OCI-LY3 (cell line): ENCODE measurements at regions not wholly inside any gene's neighbourhood (a gene's known extent, or its start where the extent isn't known, plus 50 kb on each side); places are given as distances from the start of the nearest gene placed in this dataset.

Experiments used
- H2AFZ ChIP-seq: fragments of 200-600, 300-600 bp; shearing (Covaris generic); 2 replicates; pipeline ENCODE4 v1.6.0; 2014; ENCODE audit warnings: antibody characterized with exemption, low read depth, low read length
- H3K27ac ChIP-seq: fragments of 200-600, 300-600 bp; sonication (generic); 2 replicates; pipeline ENCODE4 v1.5.1; 2014; ENCODE audit warnings: mild to moderate bottlenecking, low read length, moderate library complexity, mixed read lengths
- H3K27me3 ChIP-seq: fragments of 200-600, 300-600 bp; sonication (generic); 2 replicates; pipeline ENCODE4 v1.6.1; 2014; ENCODE audit warnings: low read depth, low read length, mixed read lengths
- H3K36me3 ChIP-seq: fragments of 200-600, 300-600 bp; sonication (generic); replicated peaks from 2 replicates; pipeline ENCODE3; 2014; ENCODE audit warnings: low read depth, low read length, mixed read lengths
- H3K4me1 ChIP-seq: fragments of 300-600, 200-600 bp; sonication (generic); 2 replicates; pipeline ENCODE4 v1.6.1; 2014; ENCODE audit warnings: low read length, mixed read lengths
- H3K4me2 ChIP-seq: fragments of 200-600, 300-600 bp; sonication (generic); 2 replicates; pipeline ENCODE4 v1.6.1; 2014; ENCODE audit warnings: low read length, mixed read lengths
- H3K4me3 ChIP-seq: fragments of 300-600, 200-600 bp; sonication (generic); 2 replicates; pipeline ENCODE4 v1.5.1; 2014; ENCODE audit warnings: antibody characterized with exemption, mild to moderate bottlenecking, low read length, moderate library complexity
- H3K79me2 ChIP-seq: fragments of 300-600, 200-600 bp; shearing (Covaris generic); 2 replicates; pipeline ENCODE4 v1.6.1; 2014; ENCODE audit warnings: mild to moderate bottlenecking, low read length, mixed read lengths
- H3K9ac ChIP-seq: fragments of 300-600, 200-600 bp; shearing (Covaris generic); 2 replicates; pipeline ENCODE4 v1.6.0; 2014; ENCODE audit warnings: mild to moderate bottlenecking, low read length, moderate library complexity
- H3K9me3 ChIP-seq: fragments of 200-600, 300-600 bp; shearing (Covaris generic); 2 replicates; pipeline ENCODE4 v1.6.1; 2014; ENCODE audit warnings: low read length, mixed read lengths; ENCODE audit not compliant: insufficient read depth
- H4K20me1 ChIP-seq: fragments of 200-600, 300-600 bp; sonication (generic); 2 replicates; pipeline ENCODE4 v1.6.1; 2016; ENCODE audit warnings: low read length, mixed read lengths; ENCODE audit not compliant: insufficient read depth
- EZH2phosphoT487 ChIP-seq: fragments of 200-600 bp; shearing (Covaris generic); IDR thresholded peaks from 2 replicates; pipeline ENCODE4 v1.6.1; 2018; ENCODE audit warnings: antibody characterized with exemption, mixed run types, low read depth
- TF ChIP-seq, protein P1 (sequence below): fragments of 200-600, 300-600 bp; sonication (generic); IDR thresholded peaks from 2 replicates; pipeline ENCODE4 v1.5.1; 2014; ENCODE audit warnings: antibody characterized with exemption, low read length, low read depth

DNA sequence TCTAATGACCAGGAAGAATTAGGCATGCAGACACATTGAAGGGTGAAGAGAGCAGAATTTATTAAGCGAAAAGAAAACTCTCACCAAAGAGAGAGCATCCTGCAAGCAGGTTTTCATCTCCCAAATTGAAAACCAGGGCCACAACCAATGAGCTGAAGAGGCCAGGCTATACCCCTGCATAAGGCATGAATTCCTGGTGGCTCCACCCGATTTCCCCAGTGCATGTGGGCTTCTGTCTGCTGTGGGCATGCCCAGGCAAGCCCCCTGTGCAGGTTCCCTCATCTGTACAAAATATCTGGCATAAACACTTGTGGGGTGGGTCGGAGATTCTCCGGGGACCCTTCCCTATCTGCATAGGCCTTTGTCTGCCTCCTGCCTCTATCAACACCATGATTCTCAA lies 621.6 kb upstream of the LRRTM1 start:
- no peak overlapping the region for H3K27ac ChIP-seq
- H2AFZ ChIP-seq: no peak overlapping the region
- H4K20me1 ChIP-seq: no peaks in the 10 kb centered on the region
- TF ChIP-seq EZH2phosphoT487: no peak
- TF ChIP-seq, protein P1, sequence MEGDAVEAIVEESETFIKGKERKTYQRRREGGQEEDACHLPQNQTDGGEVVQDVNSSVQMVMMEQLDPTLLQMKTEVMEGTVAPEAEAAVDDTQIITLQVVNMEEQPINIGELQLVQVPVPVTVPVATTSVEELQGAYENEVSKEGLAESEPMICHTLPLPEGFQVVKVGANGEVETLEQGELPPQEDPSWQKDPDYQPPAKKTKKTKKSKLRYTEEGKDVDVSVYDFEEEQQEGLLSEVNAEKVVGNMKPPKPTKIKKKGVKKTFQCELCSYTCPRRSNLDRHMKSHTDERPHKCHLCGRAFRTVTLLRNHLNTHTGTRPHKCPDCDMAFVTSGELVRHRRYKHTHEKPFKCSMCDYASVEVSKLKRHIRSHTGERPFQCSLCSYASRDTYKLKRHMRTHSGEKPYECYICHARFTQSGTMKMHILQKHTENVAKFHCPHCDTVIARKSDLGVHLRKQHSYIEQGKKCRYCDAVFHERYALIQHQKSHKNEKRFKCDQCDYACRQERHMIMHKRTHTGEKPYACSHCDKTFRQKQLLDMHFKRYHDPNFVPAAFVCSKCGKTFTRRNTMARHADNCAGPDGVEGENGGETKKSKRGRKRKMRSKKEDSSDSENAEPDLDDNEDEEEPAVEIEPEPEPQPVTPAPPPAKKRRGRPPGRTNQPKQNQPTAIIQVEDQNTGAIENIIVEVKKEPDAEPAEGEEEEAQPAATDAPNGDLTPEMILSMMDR: no peak
- no peaks in the 10 kb centered on the region for H3K27me3 ChIP-seq
- no peaks in the 10 kb centered on the region for H3K4me1 ChIP-seq
- no peaks in the 10 kb centered on the region; the same call in 1 of the 2 replicates for H3K9me3 ChIP-seq
- no peak overlapping the region for H3K9ac ChIP-seq
- H3K4me2 ChIP-seq: no peak overlapping the region
- H3K79me2 ChIP-seq: no peaks in the 10 kb centered on the region
- H3K4me3 ChIP-seq: no peak overlapping the region
- H3K36me3 ChIP-seq: no peaks in the 10 kb centered on the region

DNA sequence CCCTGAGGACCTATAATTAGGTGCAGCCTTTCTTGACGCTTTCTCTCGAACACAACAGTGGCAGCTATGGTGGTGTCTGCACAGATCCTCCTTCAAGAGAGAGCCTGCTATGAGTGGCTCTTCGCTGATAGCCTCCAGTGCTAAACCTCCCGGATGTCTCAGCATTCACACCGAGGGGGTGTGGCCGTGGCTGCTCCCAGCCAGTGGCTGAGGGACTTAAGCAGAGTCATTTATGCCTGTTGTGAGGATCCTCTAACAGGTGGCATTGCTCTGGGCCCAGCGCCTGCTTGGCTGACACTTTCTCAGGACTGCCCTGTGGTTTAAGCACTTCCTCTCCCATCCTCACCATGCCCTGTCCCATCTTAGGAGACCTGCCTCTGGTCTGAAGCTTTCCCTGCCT lies 592.0 kb upstream of the LRRTM1 start:
- no peaks in the 10 kb centered on the region for H3K36me3 ChIP-seq
- TF ChIP-seq EZH2phosphoT487: no peak
- TF ChIP-seq, protein P1: no peak
- H3K4me1 ChIP-seq: no peaks in the 10 kb centered on the region
- H3K4me3 ChIP-seq: no peak overlapping the region
- no peak overlapping the region for H3K4me2 ChIP-seq
- no peaks in the 10 kb centered on the region for H4K20me1 ChIP-seq
- no peaks in the 10 kb centered on the region for H3K9me3 ChIP-seq
- no peaks in the 10 kb centered on the region for H3K27me3 ChIP-seq
- no peak overlapping the region for H2AFZ ChIP-seq
- no peaks in the 10 kb centered on the region for H3K79me2 ChIP-seq
- H3K27ac ChIP-seq: no peak overlapping the region
- H3K9ac ChIP-seq: no peak overlapping the region

DNA sequence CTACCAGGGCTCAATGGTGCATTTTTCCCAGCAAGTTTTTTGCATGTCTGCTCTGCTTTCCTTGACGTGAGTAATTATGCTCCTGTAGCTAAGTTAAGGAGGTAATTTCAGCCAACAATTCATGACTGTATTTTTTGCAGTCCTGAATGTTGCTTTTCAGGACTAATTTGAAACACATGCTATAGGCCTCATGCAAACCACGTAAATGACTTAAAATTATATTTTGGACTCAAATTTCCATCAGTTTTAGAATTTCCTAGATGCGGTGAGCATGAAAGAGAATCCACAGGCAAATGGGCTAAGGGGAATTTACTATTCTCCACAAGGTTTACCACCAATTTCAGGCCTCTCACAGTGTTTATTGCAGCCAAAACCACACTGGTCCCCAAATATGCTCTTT lies 589.9 kb upstream of the LRRTM1 start:
- no peaks in the 10 kb centered on the region for H3K79me2 ChIP-seq
- TF ChIP-seq, protein P1: no peak
- H4K20me1 ChIP-seq: no peaks in the 10 kb centered on the region
- no peak overlapping the region for H3K9ac ChIP-seq
- H3K4me1 ChIP-seq: no peaks in the 10 kb centered on the region
- no peaks in the 10 kb centered on the region for H3K27me3 ChIP-seq
- H2AFZ ChIP-seq: no peak overlapping the region
- no peaks in the 10 kb centered on the region for H3K36me3 ChIP-seq
- H3K27ac ChIP-seq: no peak overlapping the region
- no peak overlapping the region for H3K4me2 ChIP-seq
- no peak overlapping the region for H3K4me3 ChIP-seq
- no peaks in the 10 kb centered on the region for H3K9me3 ChIP-seq

DNA sequence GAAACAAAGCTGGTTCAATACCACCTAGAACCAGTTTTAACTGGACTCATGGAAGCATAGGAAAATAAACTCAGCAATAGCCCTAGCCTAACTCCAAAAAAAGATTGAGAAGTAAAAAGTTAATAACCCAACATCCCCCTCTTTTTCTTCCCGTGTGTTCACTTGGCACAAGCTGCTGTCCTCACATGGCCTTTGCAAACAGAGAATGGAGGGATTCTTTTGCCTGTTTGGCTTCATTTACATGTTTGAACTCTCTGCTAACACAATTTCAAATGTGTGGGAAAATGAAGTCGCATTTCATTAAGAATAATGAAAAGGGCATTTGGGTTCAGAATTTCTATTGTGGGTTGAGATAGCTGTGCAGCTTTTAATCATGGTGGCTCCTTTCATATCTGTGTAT lies 589.2 kb upstream of the LRRTM1 start:
- TF ChIP-seq EZH2phosphoT487: no peak
- TF ChIP-seq, protein P1: no peak
- no peaks in the 10 kb centered on the region for H3K4me1 ChIP-seq
- no peaks in the 10 kb centered on the region for H3K9me3 ChIP-seq
- no peaks in the 10 kb centered on the region for H3K36me3 ChIP-seq
- H3K9ac ChIP-seq: no peak overlapping the region
- H3K4me3 ChIP-seq: no peak overlapping the region
- no peak overlapping the region for H3K4me2 ChIP-seq
- no peaks in the 10 kb centered on the region for H4K20me1 ChIP-seq
- H3K79me2 ChIP-seq: no peaks in the 10 kb centered on the region
- H2AFZ ChIP-seq: no peak overlapping the region
- no peaks in the 10 kb centered on the region for H3K27me3 ChIP-seq
- no peak overlapping the region for H3K27ac ChIP-seq
